Bronchial epithelial cell (primary cell): ENCODE measurements at regions not wholly inside any gene's neighbourhood (a gene's known extent, or its start where the extent isn't known, plus 50 kb on each side); places are given as distances from the start of the nearest gene placed in this dataset.

Source experiments
- DNase-seq: peaks from one replicate; pipeline ENCODE4 v3.0.0-alpha.2; 2010; ENCODE audit warnings: low read depth
- FAIRE-seq: peaks from 2 replicates; lab custom pipeline; 2011; peaks lifted over from hg19 to GRCh38; lab: Jason Lieb, UNC
- H3K27me3 ChIP-seq: 2 replicates; pipeline ENCODE4 v1.5.1; 2011; ENCODE audit warnings: low read length; ENCODE audit not compliant: control insufficient read depth, insufficient read depth
- H3K36me3 ChIP-seq: 2 replicates; pipeline ENCODE4 v1.5.1; 2011; ENCODE audit warnings: low read length; ENCODE audit not compliant: control insufficient read depth, insufficient read depth
- H3K4me3 ChIP-seq: 2 replicates; pipeline ENCODE4 v1.5.1; 2011; ENCODE audit warnings: mild to moderate bottlenecking, low read depth, low read length, control low read depth
- TF ChIP-seq, protein P1 (sequence below): IDR thresholded peaks from 2 replicates; pipeline ENCODE4 v1.5.1; 2011; ENCODE audit warnings: mild to moderate bottlenecking, moderate library complexity, low read length, control low read depth, inconsistent platforms; ENCODE audit not compliant: insufficient read depth, severe bottlenecking

DNA sequence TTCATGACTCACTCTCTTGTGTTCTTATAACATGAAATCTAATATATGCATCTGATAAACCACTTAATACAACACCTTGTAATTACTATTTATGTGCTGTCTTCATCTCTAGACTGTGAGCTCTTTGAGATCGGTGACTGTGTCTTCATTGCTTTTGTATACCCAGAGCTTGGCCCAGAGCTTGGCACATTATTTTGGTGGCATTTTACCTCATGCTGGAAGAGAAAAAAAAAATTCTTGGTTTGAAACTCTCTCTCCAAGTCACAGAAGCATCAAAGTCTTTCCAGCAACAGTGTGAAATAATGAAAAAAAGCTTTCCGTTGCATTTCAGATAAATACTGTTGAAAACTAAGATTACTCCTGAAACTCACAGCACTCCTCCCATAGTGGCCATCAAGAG lies 451.6 kb downstream of the NUF2 start:
- H3K4me3 ChIP-seq: no peak overlapping the region
- DNase-seq: no peak
- FAIRE-seq: no peak

DNA sequence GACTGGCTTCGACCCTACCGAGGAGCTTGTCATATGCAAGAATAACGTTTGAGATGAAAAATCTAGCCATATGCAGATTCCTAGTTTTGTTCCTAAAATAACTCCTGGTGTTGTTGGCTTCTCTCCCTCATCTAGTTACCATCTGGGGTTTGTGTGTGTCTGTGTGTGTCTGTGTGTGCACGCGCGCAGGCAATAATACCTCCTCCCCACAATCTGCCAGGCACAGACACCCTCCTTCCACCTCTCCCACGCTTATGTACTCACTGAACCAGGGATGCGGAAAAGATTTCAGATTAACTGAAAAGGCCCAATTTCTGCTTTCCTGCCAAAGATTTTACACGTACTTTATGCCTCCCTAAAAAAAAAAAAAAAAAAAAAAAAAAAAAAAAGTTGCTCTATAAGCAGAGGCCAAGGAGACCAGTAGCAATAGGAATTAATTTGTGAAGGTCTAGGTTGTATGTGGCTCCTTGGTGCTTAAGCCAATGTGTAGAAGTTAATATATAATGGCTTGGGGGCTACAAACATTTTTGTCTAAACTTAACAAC lies 452.7 kb downstream of the NUF2 start:
- DNase-seq: no peak
- H3K27me3 ChIP-seq: no peaks in the 10 kb centered on the region
- no peak for FAIRE-seq
- H3K4me3 ChIP-seq: no peak overlapping the region
- TF ChIP-seq, protein P1, sequence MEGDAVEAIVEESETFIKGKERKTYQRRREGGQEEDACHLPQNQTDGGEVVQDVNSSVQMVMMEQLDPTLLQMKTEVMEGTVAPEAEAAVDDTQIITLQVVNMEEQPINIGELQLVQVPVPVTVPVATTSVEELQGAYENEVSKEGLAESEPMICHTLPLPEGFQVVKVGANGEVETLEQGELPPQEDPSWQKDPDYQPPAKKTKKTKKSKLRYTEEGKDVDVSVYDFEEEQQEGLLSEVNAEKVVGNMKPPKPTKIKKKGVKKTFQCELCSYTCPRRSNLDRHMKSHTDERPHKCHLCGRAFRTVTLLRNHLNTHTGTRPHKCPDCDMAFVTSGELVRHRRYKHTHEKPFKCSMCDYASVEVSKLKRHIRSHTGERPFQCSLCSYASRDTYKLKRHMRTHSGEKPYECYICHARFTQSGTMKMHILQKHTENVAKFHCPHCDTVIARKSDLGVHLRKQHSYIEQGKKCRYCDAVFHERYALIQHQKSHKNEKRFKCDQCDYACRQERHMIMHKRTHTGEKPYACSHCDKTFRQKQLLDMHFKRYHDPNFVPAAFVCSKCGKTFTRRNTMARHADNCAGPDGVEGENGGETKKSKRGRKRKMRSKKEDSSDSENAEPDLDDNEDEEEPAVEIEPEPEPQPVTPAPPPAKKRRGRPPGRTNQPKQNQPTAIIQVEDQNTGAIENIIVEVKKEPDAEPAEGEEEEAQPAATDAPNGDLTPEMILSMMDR: no peak
- no peaks in the 10 kb centered on the region for H3K36me3 ChIP-seq

More for the DNA sequence above, 451.6 kb downstream of the NUF2 start:
- H3K27me3 ChIP-seq: no peaks in the 10 kb centered on the region
- no peaks in the 10 kb centered on the region for H3K36me3 ChIP-seq
- TF ChIP-seq, protein P1: no peak

DNA sequence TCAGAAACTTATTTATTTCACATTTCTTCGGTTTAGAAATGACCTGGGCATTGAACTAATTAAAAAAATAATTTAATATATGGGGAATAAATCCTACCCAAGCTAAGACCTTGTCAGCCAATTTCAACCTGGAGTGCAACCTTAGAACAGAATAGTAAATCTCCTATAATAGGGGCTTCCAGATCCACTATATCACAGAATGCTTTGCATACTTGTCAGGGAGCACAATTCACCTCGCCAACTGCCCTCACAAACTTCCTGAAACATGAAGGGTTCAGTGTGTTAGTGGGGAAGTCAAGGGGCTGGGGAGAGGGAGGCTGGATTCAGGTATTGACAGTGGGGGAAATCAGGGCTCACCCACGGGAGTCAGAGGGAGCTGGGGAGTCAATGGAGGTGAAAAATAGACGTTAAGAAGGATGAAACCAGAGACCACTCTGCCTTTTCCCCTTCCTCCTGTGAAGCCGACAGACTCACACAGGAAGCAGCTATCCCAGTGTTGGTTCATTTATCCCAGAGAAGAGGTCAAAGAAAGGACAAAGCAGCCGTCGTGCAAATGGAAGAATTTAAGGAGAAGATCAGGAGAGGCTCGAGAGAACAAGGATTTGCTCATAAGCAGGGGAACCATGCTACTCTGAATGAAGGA lies 453.3 kb downstream of the NUF2 start:
- DNase-seq: no peak
- Histone ChIP-seq H3K4me3 (no peak overlapping the region), H3K36me3 (no peaks in the 10 kb centered on the region), H3K27me3 (no peaks in the 10 kb centered on the region)
- TF ChIP-seq, protein P1: no peak
- FAIRE-seq: no peak

DNA sequence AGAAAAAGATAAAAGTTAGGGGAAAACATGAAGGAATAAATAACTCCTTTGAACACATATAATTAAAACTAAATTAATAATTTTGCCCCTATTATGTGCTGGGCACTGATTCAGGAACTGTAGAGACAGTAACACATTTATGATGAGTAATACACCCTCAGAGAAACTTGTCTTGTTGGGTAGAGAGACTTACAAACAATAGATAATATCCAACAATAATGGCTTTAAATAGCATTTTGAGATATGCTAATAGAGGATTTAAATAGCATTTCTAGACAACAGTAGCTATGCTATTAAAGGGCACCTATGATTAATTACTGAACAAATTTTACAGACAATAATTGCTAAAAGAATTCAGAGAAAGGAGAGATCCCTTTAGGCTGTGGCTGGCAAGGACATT lies 455.5 kb downstream of the NUF2 start:
- no peaks in the 10 kb centered on the region for H3K36me3 ChIP-seq
- DNase-seq: no peak
- TF ChIP-seq, protein P1: no peak
- no peak overlapping the region for H3K4me3 ChIP-seq
- FAIRE-seq: no peak
- H3K27me3 ChIP-seq: no peaks in the 10 kb centered on the region

DNA sequence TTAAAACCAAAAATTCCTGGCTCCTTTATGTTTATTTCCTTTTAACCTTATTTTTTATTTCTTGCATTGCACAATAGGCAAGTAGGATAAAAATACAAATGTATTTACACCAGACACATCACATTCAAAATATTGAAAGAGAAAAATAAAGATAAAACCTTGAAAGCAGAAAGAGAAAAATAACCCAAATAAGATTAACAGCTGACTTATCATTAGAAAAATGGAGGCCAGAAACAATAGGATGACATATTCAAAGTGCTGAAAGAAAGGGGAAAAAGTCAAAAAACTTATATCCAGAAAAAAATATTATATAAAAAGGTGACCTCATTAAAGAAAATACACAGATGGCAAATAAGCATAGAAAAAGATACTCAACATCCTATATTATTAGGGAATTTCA lies 459.4 kb downstream of the NUF2 start:
- Histone ChIP-seq H3K4me3 (no peak overlapping the region), H3K36me3 (no peaks in the 10 kb centered on the region), H3K27me3 (no peaks in the 10 kb centered on the region)
- DNase-seq: no peak
- TF ChIP-seq, protein P1: no peak
- no peak for FAIRE-seq
